ENCODE measurements at regions not wholly inside any gene's neighbourhood (a gene's known extent, or its start where the extent isn't known, plus 50 kb on each side); places are given as distances from the start of the nearest gene placed in this dataset.
A peak's percentile ranks its signal among the peaks of the same experiment; 100 is the strongest.

DNA sequence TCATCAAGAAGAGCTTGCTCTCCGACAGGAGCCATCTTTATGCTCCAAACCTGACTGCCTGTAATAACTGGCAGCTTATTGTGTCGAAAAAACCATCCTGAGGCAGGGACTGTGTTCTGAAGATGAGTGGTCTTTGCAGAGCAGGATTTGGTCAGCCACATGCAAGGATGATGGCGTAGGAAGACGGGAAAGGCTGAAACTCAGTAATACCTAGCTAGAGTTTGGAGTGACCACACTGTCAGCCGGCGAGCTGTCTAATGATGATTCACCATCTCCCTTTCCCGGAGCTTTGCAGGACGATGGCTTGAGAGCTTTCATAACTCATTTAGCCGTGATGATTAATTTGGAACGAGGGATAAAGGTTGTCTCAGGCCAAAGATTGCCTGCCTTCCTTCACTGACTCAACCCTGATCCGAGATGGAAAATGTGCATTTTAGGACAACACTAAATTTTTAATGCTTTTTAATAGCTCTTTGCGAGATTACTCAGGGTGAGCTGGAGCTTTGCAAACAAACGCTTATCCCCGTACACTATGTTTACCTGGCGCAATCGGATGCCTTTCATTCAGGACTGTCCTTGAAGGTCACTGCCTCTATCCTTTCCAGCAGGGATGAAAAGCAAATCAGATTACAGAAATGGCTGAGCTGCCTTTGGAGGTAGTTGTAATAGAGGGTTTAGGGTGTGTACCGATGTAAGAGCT is 288.5 kb downstream of the ASMT start:
- POLR2A ChIA-PET = no interaction called here
- Histone ChIP-seq H3K9me3 (ENCODE audit: control insufficient read depth, insufficient read depth, low read depth, low read length) (no peaks in the 10 kb centered on the region), H3K4me3 (ENCODE audit: low read depth, low read length) (no peak overlapping the region), H3K4me1 (ENCODE audit: control insufficient read depth, insufficient read depth, low read length) (no peaks in the 10 kb centered on the region), H3K36me3 (ENCODE audit: control insufficient read depth in 2 of 2, insufficient read depth in 1 of 2, low read length in 2 of 2) (no peaks in the 10 kb centered on the region), H3K27ac (ENCODE audit: extremely low read depth, low read depth, low read length) (no peak overlapping the region)
- CTCF ChIA-PET = no interaction called here
- TF ChIP-seq TRIM28 (IDR thresholded peaks at IDR 0.05; ENCODE audit: borderline replicate concordance, low read length) (peak; percentile 54; the same call in 1 of the 2 replicates), ZNF473 (tag by site-specific recombination; IDR thresholded peaks at IDR 0.05) (no peak)

DNA sequence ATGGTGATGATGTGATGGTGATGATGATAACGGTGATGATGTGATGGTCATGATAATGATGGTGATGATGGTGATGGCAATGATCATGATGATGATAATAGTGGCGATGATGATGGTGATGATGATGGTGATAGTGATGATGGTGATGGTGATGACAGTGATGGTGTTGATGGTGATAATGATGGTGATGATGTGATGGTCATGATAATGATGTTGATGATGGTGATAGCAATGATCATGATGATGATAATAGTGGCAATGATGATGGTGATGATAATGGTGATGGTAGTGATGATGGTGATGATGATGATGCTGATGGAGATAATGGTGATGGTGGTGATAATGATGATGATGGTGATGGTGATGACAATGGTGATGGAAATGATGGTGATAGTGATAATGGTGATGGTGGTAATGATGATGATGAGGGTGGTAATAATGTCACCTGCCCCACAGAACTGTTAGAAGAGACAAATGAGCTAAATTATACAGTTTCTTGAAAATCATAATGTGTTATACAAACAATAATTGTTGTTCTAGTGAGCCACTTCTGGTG is 289.9 kb downstream of the ASMT start:
- ChIA-PET POLR2A (no interaction called here), CTCF (no interaction called here)
- no peaks in the 10 kb centered on the region for H3K9me3 ChIP-seq (ENCODE audit: control insufficient read depth, insufficient read depth, low read depth, low read length)
- H3K36me3 ChIP-seq (ENCODE audit: control insufficient read depth in 2 of 2, insufficient read depth in 1 of 2, low read length in 2 of 2) = no peaks in the 10 kb centered on the region
- H3K4me3 ChIP-seq (ENCODE audit: low read depth, low read length) = no peak overlapping the region
- no peak overlapping the region for H3K27ac ChIP-seq (ENCODE audit: extremely low read depth, low read depth, low read length)
- no peaks in the 10 kb centered on the region for H3K4me1 ChIP-seq (ENCODE audit: control insufficient read depth, insufficient read depth, low read length)
- TF ChIP-seq ZNF114 (tag by site-specific recombination; IDR thresholded peaks at IDR 0.05) (0 out of 2 replicates have a peak, but pooled peaks have one; percentile 49), ZNF214 (tag by site-specific recombination; IDR thresholded peaks at IDR 0.05; ENCODE audit: borderline replicate concordance) (no peak), ZFP3 (tag by site-specific recombination; IDR thresholded peaks at IDR 0.05; ENCODE audit: low read depth) (no peak), ZNF701 (tag by site-specific recombination; IDR thresholded peaks at IDR 0.05) (no peak), ZNF155 (tag by site-specific recombination; IDR thresholded peaks at IDR 0.05) (no peak), ZNF19 (tag by site-specific recombination; IDR thresholded peaks at IDR 0.05; ENCODE audit: low read depth) (no peak), ZNF529 (tag by site-specific recombination; IDR thresholded peaks at IDR 0.05; ENCODE audit: insufficient replicate concordance) (no peak), EGR2 (tag by site-specific recombination; IDR thresholded peaks at IDR 0.05; ENCODE audit: low read depth) (no peak), ZNF423 (tag by site-specific recombination; IDR thresholded peaks at IDR 0.05) (no peak), ZNF692 (tag by site-specific recombination; IDR thresholded peaks at IDR 0.05) (no peak), ZBTB48 (tag by site-specific recombination; IDR thresholded peaks at IDR 0.05) (no peak), ZNF501 (tag by site-specific recombination; IDR thresholded peaks at IDR 0.05) (no peak), ZNF223 (tag by site-specific recombination; IDR thresholded peaks at IDR 0.05) (no peak), ZNF624 (tag by site-specific recombination; IDR thresholded peaks at IDR 0.05) (no peak), ZNF514 (tag by site-specific recombination; IDR thresholded peaks at IDR 0.05) (no peak), ZNF311 (tag by site-specific recombination; IDR thresholded peaks at IDR 0.05; ENCODE audit: borderline replicate concordance) (no peak), ZFP41 (tag by site-specific recombination; IDR thresholded peaks at IDR 0.05; ENCODE audit: borderline replicate concordance) (no peak), ZNF274 (IDR thresholded peaks at IDR 0.05; ENCODE audit: low read length) (no peak), ZNF274 (tag by site-specific recombination; IDR thresholded peaks at IDR 0.05; ENCODE audit: borderline replicate concordance) (no peak), YY2 (tag by site-specific recombination; IDR thresholded peaks at IDR 0.05) (no peak), ZNF610 (tag by site-specific recombination; IDR thresholded peaks at IDR 0.05; ENCODE audit: borderline replicate concordance) (no peak), ZNF621 (tag by site-specific recombination; IDR thresholded peaks at IDR 0.05) (no peak), GLI2 (tag by site-specific recombination; IDR thresholded peaks at IDR 0.05; ENCODE audit: borderline replicate concordance, low read depth) (no peak), ZNF747 (tag by site-specific recombination; IDR thresholded peaks at IDR 0.05) (peak; percentile 39; the same call in 1 of the 2 replicates), ZNF707 (tag by site-specific recombination; IDR thresholded peaks at IDR 0.05) (0 out of 2 replicates have a peak, but pooled peaks have one; percentile 22)
- TF ChIP-seq, protein P1, sequence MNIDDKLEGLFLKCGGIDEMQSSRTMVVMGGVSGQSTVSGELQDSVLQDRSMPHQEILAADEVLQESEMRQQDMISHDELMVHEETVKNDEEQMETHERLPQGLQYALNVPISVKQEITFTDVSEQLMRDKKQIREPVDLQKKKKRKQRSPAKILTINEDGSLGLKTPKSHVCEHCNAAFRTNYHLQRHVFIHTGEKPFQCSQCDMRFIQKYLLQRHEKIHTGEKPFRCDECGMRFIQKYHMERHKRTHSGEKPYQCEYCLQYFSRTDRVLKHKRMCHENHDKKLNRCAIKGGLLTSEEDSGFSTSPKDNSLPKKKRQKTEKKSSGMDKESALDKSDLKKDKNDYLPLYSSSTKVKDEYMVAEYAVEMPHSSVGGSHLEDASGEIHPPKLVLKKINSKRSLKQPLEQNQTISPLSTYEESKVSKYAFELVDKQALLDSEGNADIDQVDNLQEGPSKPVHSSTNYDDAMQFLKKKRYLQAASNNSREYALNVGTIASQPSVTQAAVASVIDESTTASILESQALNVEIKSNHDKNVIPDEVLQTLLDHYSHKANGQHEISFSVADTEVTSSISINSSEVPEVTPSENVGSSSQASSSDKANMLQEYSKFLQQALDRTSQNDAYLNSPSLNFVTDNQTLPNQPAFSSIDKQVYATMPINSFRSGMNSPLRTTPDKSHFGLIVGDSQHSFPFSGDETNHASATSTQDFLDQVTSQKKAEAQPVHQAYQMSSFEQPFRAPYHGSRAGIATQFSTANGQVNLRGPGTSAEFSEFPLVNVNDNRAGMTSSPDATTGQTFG (tag by site-specific recombination; IDR thresholded peaks at IDR 0.05; ENCODE audit: borderline replicate concordance) = peak; percentile 8; the same call in 1 of the 2 replicates
- TF ChIP-seq, protein P2, sequence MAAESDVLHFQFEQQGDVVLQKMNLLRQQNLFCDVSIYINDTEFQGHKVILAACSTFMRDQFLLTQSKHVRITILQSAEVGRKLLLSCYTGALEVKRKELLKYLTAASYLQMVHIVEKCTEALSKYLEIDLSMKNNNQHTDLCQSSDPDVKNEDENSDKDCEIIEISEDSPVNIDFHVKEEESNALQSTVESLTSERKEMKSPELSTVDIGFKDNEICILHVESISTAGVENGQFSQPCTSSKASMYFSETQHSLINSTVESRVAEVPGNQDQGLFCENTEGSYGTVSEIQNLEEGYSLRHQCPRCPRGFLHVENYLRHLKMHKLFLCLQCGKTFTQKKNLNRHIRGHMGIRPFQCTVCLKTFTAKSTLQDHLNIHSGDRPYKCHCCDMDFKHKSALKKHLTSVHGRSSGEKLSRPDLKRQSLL (tag by site-specific recombination; IDR thresholded peaks at IDR 0.05) = no peak
- TF ChIP-seq, protein P3, sequence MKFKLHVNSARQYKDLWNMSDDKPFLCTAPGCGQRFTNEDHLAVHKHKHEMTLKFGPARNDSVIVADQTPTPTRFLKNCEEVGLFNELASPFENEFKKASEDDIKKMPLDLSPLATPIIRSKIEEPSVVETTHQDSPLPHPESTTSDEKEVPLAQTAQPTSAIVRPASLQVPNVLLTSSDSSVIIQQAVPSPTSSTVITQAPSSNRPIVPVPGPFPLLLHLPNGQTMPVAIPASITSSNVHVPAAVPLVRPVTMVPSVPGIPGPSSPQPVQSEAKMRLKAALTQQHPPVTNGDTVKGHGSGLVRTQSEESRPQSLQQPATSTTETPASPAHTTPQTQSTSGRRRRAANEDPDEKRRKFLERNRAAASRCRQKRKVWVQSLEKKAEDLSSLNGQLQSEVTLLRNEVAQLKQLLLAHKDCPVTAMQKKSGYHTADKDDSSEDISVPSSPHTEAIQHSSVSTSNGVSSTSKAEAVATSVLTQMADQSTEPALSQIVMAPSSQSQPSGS (tag by site-specific recombination; IDR thresholded peaks at IDR 0.05; ENCODE audit: low read depth) = 0 out of 2 replicates have a peak, but pooled peaks have one; percentile 2
